K562 (cell line): ENCODE measurements at regions not wholly inside any gene's neighbourhood (a gene's known extent, or its start where the extent isn't known, plus 50 kb on each side); places are given as distances from the start of the nearest gene placed in this dataset.

Experiments
- ATAC-seq: fragments of 200-7000 bp; cut with Tn5 transposase; 3 replicates; pipeline ENCODE4 v1.9.1; 2020; ENCODE audit warnings: moderate library complexity
- BruUV-seq: library from RNA; stranded (reverse); fragments of 400-500 nt; replicated peaks from 2 replicates; lab custom pipeline; 2021; lab: Mats Ljungman, UMichigan
- CTCF ChIA-PET: fragments of 300-600 bp; formaldehyde crosslinking; extraction: SDS; loops from one replicate; lab custom pipeline; 2021; ENCODE audit warnings: low intra/inter-chr PET ratio; lab: Yijun Ruan, JAX
- POLR2A ChIA-PET: fragments of 300-600, 350-650 bp; sonication (Branson Sonifier 250); formaldehyde crosslinking; extraction: SDS; loops from one replicate; lab custom pipeline; 2021; ENCODE audit warnings: antibody characterized with exemption, inconsistent platforms; lab: Yijun Ruan, JAX
- DNase-seq, 4 experiments: peaks; one replicate each; pipeline versions ENCODE4 v3.0.0 to v3.0.0-alpha.2; 2011 to 2018; ENCODE audit warnings: low spot score in 3 of 4, mixed read lengths in 3 of 4; ENCODE audit errors: extremely low read depth in 1 of 4
- FAIRE-seq: peaks from 2 replicates; lab custom pipeline; 2011; peaks lifted over from hg19 to GRCh38; lab: Jason Lieb, UNC
- H2AFZ ChIP-seq: 2 replicates; pipeline ENCODE4 v1.6.0; 2011; ENCODE audit warnings: low read depth, low read length, control low read depth, inconsistent platforms
- H3K27ac ChIP-seq: fragments of 200-600 bp; 3 replicates; pipeline ENCODE4 v1.8.0; 2011; ENCODE audit warnings: low read depth, mild to moderate bottlenecking, control low read depth, inconsistent platforms, low read length, moderate library complexity, mixed read lengths; ENCODE audit errors: extremely low read depth
- H3K27me3 ChIP-seq, 2 experiments: fragments of 300-600 bp in 1 of 2; 2 replicates in 1 of 2; 3 replicates in 1 of 2; pipeline versions ENCODE4 v1.6.0 to v1.8.0; 2011; ENCODE audit warnings: inconsistent platforms in 2 of 2, low read length in 2 of 2, mild to moderate bottlenecking in 1 of 2, mixed read lengths in 1 of 2, moderate library complexity in 1 of 2; ENCODE audit not compliant: control insufficient read depth in 2 of 2, insufficient read depth in 2 of 2
- H3K36me3 ChIP-seq: fragments of 300-600 bp; 3 replicates; pipeline ENCODE4 v1.8.0; 2011; ENCODE audit warnings: mild to moderate bottlenecking, low read length, inconsistent platforms; ENCODE audit not compliant: control insufficient read depth, insufficient read depth
- H3K4me1 ChIP-seq, 2 experiments: fragments of 200-600 bp in 1 of 2; replicated peaks in 1 of 2; 2 replicates in 1 of 2; 3 replicates in 1 of 2; pipeline versions ENCODE4 v1.5.1 to v1.8.0; 2011; ENCODE audit warnings: inconsistent platforms in 2 of 2, low read length in 2 of 2, mild to moderate bottlenecking in 1 of 2, mixed read lengths in 1 of 2, moderate library complexity in 1 of 2; ENCODE audit not compliant: control insufficient read depth in 2 of 2, insufficient read depth in 2 of 2
- H3K4me2 ChIP-seq: 2 replicates; pipeline ENCODE4 v1.6.1; 2011; ENCODE audit warnings: low read length, control low read depth, inconsistent platforms, mixed read lengths; ENCODE audit not compliant: insufficient read depth
- H3K4me3 ChIP-seq: fragments of 200-600 bp; sonication (generic), shearing (Covaris generic); 2 replicates; pipeline ENCODE4 v1.5.1; 2016; ENCODE audit warnings: control low read depth, inconsistent platforms
- H3K79me2 ChIP-seq: fragments of 200-600 bp; 3 replicates; pipeline ENCODE4 v1.8.0; 2011; ENCODE audit warnings: low read length, inconsistent platforms; ENCODE audit not compliant: control insufficient read depth, insufficient read depth
- H3K9ac ChIP-seq, 2 experiments: 2 replicates each; pipeline versions ENCODE4 v1.6.0 to v1.6.1; 2011; ENCODE audit warnings: low read depth in 2 of 2, low read length in 2 of 2, control low read depth in 1 of 2, inconsistent platforms in 1 of 2, mild to moderate bottlenecking in 1 of 2, mixed read lengths in 1 of 2; ENCODE audit not compliant: insufficient read depth in 1 of 2
- H3K9me1 ChIP-seq: one replicate; pipeline ENCODE4 v1.6.0; 2011; ENCODE audit warnings: inconsistent platforms, mild to moderate bottlenecking, low read length, moderate library complexity; ENCODE audit not compliant: control insufficient read depth, insufficient read depth
- H3K9me3 ChIP-seq: replicated peaks from 2 replicates; pipeline ENCODE4 v1.5.1; 2011; ENCODE audit warnings: low read depth, low read length, inconsistent platforms; ENCODE audit not compliant: control insufficient read depth, insufficient read depth
- H4K20me1 ChIP-seq: replicated peaks from 2 replicates; pipeline ENCODE4 v1.6.1; 2011; ENCODE audit warnings: low read length, inconsistent platforms, mixed read lengths; ENCODE audit not compliant: control insufficient read depth, insufficient read depth
- CCAR2 ChIP-seq: fragments of 200-400 bp; formaldehyde crosslinking; IDR thresholded peaks from 2 replicates; pipeline ENCODE4 v1.6.1; 2017; ENCODE audit warnings: mild to moderate bottlenecking, low read depth, low read length
- CXXC5 ChIP-seq: fragments of 250-450 bp; sonication (Bioruptor Pico); IDR thresholded peaks from 2 replicates; pipeline ENCODE4 v1.8.0; 2022; ENCODE audit warnings: inconsistent platforms, mild to moderate bottlenecking, moderate library complexity
- DLX4 ChIP-seq: fragments of 250-450 bp; sonication (Bioruptor Pico); IDR thresholded peaks from 2 replicates; pipeline ENCODE4 v1.6.1; 2021; ENCODE audit warnings: mild to moderate bottlenecking
- DMBX1 ChIP-seq: fragments of 250-450 bp; sonication (Bioruptor Pico); IDR thresholded peaks from 2 replicates; pipeline ENCODE4 v1.8.0; 2022; ENCODE audit warnings: inconsistent platforms, mild to moderate bottlenecking, moderate library complexity, borderline replicate concordance
- EP400 ChIP-seq: fragments of 450-650 bp; IDR thresholded peaks from 2 replicates; pipeline ENCODE4 v1.6.1; 2017; ENCODE audit warnings: antibody characterized with exemption, mild to moderate bottlenecking, moderate library complexity
- EZH2 ChIP-seq: IDR thresholded peaks from 2 replicates; pipeline ENCODE4 v1.6.1; 2012; ENCODE audit warnings: low read depth, mild to moderate bottlenecking, inconsistent platforms, low read length, borderline replicate concordance
- FUS ChIP-seq: fragments of 200-400 bp; formaldehyde crosslinking; optimal IDR thresholded peaks from 2 replicates; pipeline ENCODE3; 2017; ENCODE audit warnings: low read depth, low read length
- GTF2A2 ChIP-seq: IDR thresholded peaks from 2 replicates; pipeline ENCODE4 v1.6.1; 2016; ENCODE audit warnings: mild to moderate bottlenecking, missing genetic modification characterization, missing compliant biosample characterization
- HOXB6 ChIP-seq: fragments of 250-450 bp; sonication (Bioruptor Pico); IDR thresholded peaks from 2 replicates; pipeline ENCODE4 v1.5.1; 2022; ENCODE audit warnings: mild to moderate bottlenecking, borderline replicate concordance
- MCM2 ChIP-seq: fragments of 450-650 bp; IDR thresholded peaks from 2 replicates; pipeline ENCODE4 v1.6.1; 2017; ENCODE audit warnings: low read depth, mild to moderate bottlenecking
- NFRKB ChIP-seq: fragments of 450-650 bp; IDR thresholded peaks from 2 replicates; pipeline ENCODE4 v1.6.1; 2016; ENCODE audit warnings: low read depth
- NRF1 ChIP-seq, 2 experiments: fragments of 450-650 bp; IDR thresholded peaks in 1 of 2; conservative IDR thresholded peaks in 1 of 2; 2 replicates each; pipeline ENCODE4 v1.6.1; 2014; ENCODE audit warnings: mild to moderate bottlenecking in 2 of 2
- RCOR1 ChIP-seq, 2 experiments: IDR thresholded peaks; 2 replicates each; pipeline ENCODE4 v1.6.1; 2012; ENCODE audit warnings: low read depth in 2 of 2, low read length in 2 of 2, borderline replicate concordance in 1 of 2, improper control_type of control experiment in 1 of 2
- SIX5 ChIP-seq, 2 experiments: IDR thresholded peaks; 2 replicates each; pipeline ENCODE4 v1.6.1; 2011; ENCODE audit warnings: low read length in 2 of 2, borderline replicate concordance in 1 of 2, low read depth in 1 of 2, mild to moderate bottlenecking in 1 of 2, moderate library complexity in 1 of 2; ENCODE audit not compliant: insufficient read depth in 1 of 2
- SMAD2 ChIP-seq: fragments of 150-350 bp; IDR thresholded peaks from 2 replicates; pipeline ENCODE4 v1.6.1; 2014; ENCODE audit warnings: low read depth, mild to moderate bottlenecking, low read length
- SMARCA5 ChIP-seq: fragments of 450-650 bp; IDR thresholded peaks from 2 replicates; pipeline ENCODE4 v1.6.1; 2016
- SMARCC2 ChIP-seq: fragments of 450-650 bp; IDR thresholded peaks from 2 replicates; pipeline ENCODE4 v1.6.1; 2017; ENCODE audit warnings: antibody characterized with exemption, moderate library complexity, mild to moderate bottlenecking, low read depth
- TARDBP ChIP-seq: fragments of 450-650 bp; IDR thresholded peaks from 2 replicates; pipeline ENCODE4 v1.6.1; 2016
- WGBS: fragments of 100-300 bp; shearing (Covaris generic); methylation state at CpG from one replicate; pipeline ENCODE4 v1.1.6; 2016; ENCODE audit warnings: low coverage, mixed read lengths; ENCODE audit not compliant: insufficient coverage; ENCODE audit errors: missing lambda C conversion rate; 5-methylcytosine and 5-hydroxymethylcytosine counted together
- in situ Hi-C: fragments of 300-500 bp; cut with MboI; formaldehyde crosslinking; loops from 4 replicates; pipeline ENCODE4 v1.15.0; 2018; ENCODE audit warnings: inconsistent platforms, mixed read lengths
- intact Hi-C: fragments of 100-400 bp; cut with micrococcal nuclease; formaldehyde crosslinking; loops from 2 replicates; pipeline ENCODE4 v1.14.2; 2022
- TF ChIP-seq, protein P1 (sequence below): sonication (generic); formaldehyde crosslinking; IDR thresholded peaks from 2 replicates; pipeline ENCODE4 v1.8.0; 2022; ENCODE audit warnings: missing genetic modification reagents, mild to moderate bottlenecking, borderline replicate concordance

- no peak for TF ChIP-seq SIX5 (IDR thresholded peaks at IDR 0.05; ENCODE audit: borderline replicate concordance in 1 of 2, insufficient read depth in 1 of 2, low read depth in 1 of 2, low read length in 2 of 2)
- TF ChIP-seq CCAR2, result no peak
- TF ChIP-seq NRF1 (conservative IDR thresholded peaks at IDR 0.05 in 1 of 2, IDR thresholded peaks at IDR 0.05 in 1 of 2), result no peak
- no peak for TF ChIP-seq DLX4
- TF ChIP-seq NFRKB, result no peak
- no peak for TF ChIP-seq SMARCA5
- no peak for TF ChIP-seq CXXC5 (CRISPR knock-in tag)
- TF ChIP-seq, all 486 proteins: peak for 0
Measured at GRCh38 chr1:81129776-81130175, 671.0 kb upstream of the ADGRL2 start (continued).

DNA sequence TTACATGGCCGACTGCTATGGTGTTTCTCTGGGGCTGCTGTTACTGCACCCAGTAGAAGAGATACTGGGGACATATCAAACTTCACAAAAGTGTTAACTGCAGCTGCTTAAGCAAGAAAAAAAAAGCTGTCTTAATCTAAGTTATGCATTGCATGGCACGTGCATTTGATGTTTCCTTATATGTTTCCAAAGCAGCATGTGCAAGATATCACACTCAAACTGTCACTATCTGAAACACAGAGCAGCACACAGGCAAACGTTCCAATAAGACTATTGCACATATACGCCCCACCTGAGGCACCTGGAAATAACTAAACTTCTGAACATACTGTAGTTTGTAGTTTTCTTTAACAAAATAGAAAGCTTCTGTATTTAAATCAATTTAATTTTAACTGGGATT, 671.4 kb upstream of the ADGRL2 start:
- H3K36me3 ChIP-seq, result no peaks in the 10 kb centered on the region
- no TSS peak for BruUV-seq
- H3K4me2 ChIP-seq, result no peak overlapping the region
- no peaks in the 10 kb centered on the region for H3K79me2 ChIP-seq
- no peaks in the 10 kb centered on the region for H4K20me1 ChIP-seq
- H3K9me3 ChIP-seq, result no peaks in the 10 kb centered on the region
- no peak for DNase-seq
- POLR2A ChIA-PET, result interaction anchor here (0.6 kb wide), 1 partner anchor 1155 kb away, joined by 3 read pairs; no protein-coding TSS in a partner anchor
- H2AFZ ChIP-seq, result no peak overlapping the region
- in situ Hi-C loops, result no loop called here
- H3K27me3 ChIP-seq, result no peaks in the 10 kb centered on the region
- CTCF ChIA-PET, result no interaction called here
- H3K9me1 ChIP-seq, result no peaks in the 10 kb centered on the region
- FAIRE-seq, result no peak
- H3K9ac ChIP-seq, result no peak overlapping the region
- no peak overlapping the region for H3K27ac ChIP-seq
- intact Hi-C loops, result no loop called here
- no peak overlapping the region for H3K4me3 ChIP-seq
- WGBS, result 1% methylated on average over 4 of the region's 4 CpGs
- no peaks in the 10 kb centered on the region for H3K4me1 ChIP-seq
- TF ChIP-seq SMARCC2 (no peak), SMAD2 (no peak), RCOR1 (IDR thresholded peaks at IDR 0.05; ENCODE audit: borderline replicate concordance in 1 of 2, low read depth in 2 of 2, low read length in 2 of 2) (no peak), EZH2 (no peak), HOXB6 (CRISPR knock-in tag) (no peak), EP400 (no peak), DMBX1 (no peak), GTF2A2 (tag) (no peak), FUS (no peak), TARDBP (no peak), MCM2 (no peak)
- TF ChIP-seq, protein P1, sequence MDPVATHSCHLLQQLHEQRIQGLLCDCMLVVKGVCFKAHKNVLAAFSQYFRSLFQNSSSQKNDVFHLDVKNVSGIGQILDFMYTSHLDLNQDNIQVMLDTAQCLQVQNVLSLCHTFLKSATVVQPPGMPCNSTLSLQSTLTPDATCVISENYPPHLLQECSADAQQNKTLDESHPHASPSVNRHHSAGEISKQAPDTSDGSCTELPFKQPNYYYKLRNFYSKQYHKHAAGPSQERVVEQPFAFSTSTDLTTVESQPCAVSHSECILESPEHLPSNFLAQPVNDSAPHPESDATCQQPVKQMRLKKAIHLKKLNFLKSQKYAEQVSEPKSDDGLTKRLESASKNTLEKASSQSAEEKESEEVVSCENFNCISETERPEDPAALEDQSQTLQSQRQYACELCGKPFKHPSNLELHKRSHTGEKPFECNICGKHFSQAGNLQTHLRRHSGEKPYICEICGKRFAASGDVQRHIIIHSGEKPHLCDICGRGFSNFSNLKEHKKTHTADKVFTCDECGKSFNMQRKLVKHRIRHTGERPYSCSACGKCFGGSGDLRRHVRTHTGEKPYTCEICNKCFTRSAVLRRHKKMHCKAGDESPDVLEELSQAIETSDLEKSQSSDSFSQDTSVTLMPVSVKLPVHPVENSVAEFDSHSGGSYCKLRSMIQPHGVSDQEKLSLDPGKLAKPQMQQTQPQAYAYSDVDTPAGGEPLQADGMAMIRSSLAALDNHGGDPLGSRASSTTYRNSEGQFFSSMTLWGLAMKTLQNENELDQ (CRISPR knock-in tag), result no peak
- no peak for ATAC-seq
